ENCODE measurements at regions not wholly inside any gene's neighbourhood (a gene's known extent, or its start where the extent isn't known, plus 50 kb on each side); places are given as distances from the start of the nearest gene placed in this dataset.
"Not testable (repeated sequence)": the region's sequence is repeated elsewhere in the genome, so short reads cannot be mapped to it uniquely, and the experiment has no call there.

DNA sequence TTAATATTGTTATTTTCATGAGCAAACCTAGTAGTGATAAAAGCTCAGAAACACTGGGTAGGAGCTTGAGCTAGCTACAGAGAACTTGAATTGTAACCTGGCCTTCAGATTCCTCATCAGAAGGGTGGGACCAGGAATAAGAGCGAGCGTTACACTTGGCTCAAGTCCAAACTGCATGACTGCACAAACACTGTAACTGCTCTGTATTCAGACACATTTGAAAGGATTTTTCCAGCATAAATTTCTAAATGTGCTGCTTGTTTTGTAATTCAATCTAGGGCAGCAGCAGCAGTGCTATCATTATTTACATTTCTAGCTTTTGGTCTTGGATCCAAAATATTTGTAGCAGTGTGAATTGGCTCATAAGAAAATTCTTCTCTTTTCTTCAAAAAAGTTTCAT lies 133.0 kb upstream of the TMLHE start:
- H3K27me3 Mint-ChIP-seq: no peaks in the 10 kb centered on the region
- H3K4me3 Mint-ChIP-seq: no peak overlapping the region
- no peak overlapping the region for H3K27ac Mint-ChIP-seq
- peaks cover 6% of the 10 kb centered on the region for H3K9me3 Mint-ChIP-seq (ENCODE audit: low read depth)
- H3K4me1 Mint-ChIP-seq (ENCODE audit: low read depth): no peaks in the 10 kb centered on the region
- H3K36me3 Mint-ChIP-seq: no peaks in the 10 kb centered on the region

DNA sequence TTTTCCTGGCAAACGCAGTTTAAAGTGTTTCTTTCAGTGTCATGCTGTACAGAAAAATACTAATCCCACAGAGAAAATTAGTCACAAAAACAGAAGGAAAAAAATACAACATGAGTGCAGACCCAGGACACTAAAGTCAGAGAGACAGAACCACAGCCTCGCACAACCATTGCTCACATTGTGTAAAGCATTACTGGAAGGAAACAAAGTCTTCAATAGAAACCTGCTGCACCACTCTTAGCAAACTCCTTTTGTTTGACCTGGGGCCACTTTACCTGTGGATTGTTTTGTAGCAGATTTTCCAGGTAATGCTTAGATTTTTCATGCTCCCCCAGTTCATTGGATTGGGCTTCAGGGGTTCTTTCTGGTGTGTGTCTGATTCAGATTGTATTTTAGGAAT lies 131.8 kb upstream of the TMLHE start:
- H3K27me3 Mint-ChIP-seq: peaks cover 2% of the 10 kb centered on the region
- H3K4me1 Mint-ChIP-seq (ENCODE audit: low read depth): no peaks in the 10 kb centered on the region
- no peaks in the 10 kb centered on the region for H3K36me3 Mint-ChIP-seq

DNA sequence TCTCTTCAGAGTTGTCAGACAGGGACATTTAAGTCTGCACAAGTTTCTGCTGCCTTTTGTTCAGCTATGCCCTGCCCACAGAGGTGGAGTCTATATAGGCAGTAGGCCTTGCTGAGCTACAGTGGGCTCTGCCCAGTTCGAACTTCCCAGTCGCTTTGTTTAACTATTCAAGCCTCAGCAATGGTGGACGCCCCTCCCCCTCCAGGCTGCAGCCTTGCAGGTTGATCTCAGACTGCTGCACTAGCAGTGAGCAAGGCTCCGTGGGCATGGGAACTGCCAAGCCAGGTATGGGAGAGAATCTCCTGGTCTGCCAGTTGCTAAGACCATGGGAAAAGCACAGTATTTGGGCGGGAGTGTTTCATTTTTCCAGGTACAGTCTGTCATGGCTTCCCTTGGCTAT lies 115.6 kb upstream of the TMLHE start:
- H3K4me1 Mint-ChIP-seq (ENCODE audit: low read depth); H3K27me3 Mint-ChIP-seq; H3K36me3 Mint-ChIP-seq; H3K4me3 Mint-ChIP-seq; H3K27ac Mint-ChIP-seq; H3K9me3 Mint-ChIP-seq (ENCODE audit: low read depth): not testable (repeated sequence)

More for the DNA sequence above, 131.8 kb upstream of the TMLHE start:
- Mint-ChIP-seq H3K27ac (no peak overlapping the region), H3K9me3 (ENCODE audit: low read depth) (peaks cover 9% of the 10 kb centered on the region), H3K4me3 (no peak overlapping the region)

DNA sequence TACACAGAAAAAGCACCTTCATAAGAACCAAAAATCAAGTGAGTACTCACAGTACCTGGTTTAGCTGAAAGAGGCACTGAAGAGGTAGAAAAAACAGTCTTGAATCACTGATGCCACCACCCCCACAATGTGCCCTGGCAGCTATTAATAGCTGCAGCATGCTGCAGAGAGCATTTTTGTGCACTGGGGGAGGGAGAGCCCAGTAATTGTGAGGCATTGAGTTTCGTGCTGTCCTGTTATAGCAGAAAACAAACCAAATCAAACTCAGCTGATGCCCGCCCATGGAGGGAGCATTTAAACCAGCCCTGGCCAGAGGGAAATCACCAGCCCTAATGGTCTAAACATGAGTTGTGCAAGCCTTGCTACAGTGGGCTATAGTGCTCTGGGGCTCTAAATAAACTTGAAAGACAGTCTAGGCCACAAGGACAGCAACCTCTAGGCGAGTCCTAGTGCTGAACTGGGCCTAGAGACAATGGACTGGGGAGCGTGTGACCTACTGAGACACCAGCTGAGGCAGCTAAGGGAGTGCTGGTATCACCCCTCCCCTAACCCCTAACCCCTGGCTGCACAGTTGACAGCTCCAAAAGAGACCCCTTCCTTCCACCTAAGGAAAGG lies 106.3 kb upstream of the TMLHE start:
- Mint-ChIP-seq H3K9me3 (ENCODE audit: low read depth) (peaks cover 8% of the 10 kb centered on the region), H3K36me3 (peaks cover 2% of the 10 kb centered on the region), H3K4me1 (ENCODE audit: low read depth) (no peaks in the 10 kb centered on the region), H3K27ac (no peak overlapping the region), H3K4me3 (no peak overlapping the region), H3K27me3 (no peaks in the 10 kb centered on the region)

DNA sequence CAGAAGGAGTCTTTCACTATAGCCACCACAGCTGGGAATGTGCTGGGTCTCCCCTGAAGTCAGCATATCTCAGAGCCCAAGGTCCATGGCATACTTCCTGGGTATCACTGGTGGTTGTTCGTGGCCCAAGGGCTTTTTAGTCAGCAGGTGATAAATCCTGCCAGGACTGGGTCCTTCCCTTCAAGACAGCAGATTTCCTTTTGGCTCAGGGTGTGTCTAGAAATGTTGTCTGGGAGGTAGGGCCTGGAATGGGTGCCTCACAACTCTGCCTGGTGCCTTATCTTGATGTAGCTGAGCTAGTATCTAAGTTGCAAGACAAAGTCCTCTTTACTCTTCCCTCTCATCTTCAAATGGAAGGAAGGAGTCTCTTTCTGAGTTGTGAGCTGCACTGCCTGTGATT lies 102.4 kb upstream of the TMLHE start:
- Mint-ChIP-seq H3K9me3 (ENCODE audit: low read depth) (peaks cover 25% of the 10 kb centered on the region), H3K4me1 (ENCODE audit: low read depth) (no peaks in the 10 kb centered on the region), H3K36me3 (peaks cover 2% of the 10 kb centered on the region), H3K27me3 (no peaks in the 10 kb centered on the region), H3K4me3 (no peak overlapping the region), H3K27ac (no peak overlapping the region)

DNA sequence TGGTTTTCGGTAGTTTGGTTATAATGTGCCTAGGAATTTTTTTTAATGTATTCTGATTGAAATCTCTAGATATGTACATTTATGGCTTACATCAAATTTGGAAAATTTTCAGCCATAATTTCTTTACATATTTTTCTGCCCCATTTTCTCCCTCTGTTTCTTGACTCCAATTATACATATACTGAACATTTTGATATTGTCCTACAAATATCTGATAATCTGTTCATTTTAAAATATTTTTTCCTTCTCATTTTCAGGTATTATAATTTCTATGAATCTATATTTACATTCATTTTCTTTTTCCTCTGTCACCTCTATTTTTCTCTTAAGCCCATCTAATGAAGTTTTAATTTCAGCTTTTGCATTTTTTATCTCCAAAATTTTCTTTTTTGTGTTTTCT lies 82.7 kb upstream of the TMLHE start:
- Mint-ChIP-seq H3K36me3 (peaks cover 5% of the 10 kb centered on the region), H3K27ac (no peak overlapping the region), H3K4me3 (no peak overlapping the region), H3K4me1 (ENCODE audit: low read depth) (no peaks in the 10 kb centered on the region), H3K27me3 (no peaks in the 10 kb centered on the region), H3K9me3 (ENCODE audit: low read depth) (peaks cover 6% of the 10 kb centered on the region)

DNA sequence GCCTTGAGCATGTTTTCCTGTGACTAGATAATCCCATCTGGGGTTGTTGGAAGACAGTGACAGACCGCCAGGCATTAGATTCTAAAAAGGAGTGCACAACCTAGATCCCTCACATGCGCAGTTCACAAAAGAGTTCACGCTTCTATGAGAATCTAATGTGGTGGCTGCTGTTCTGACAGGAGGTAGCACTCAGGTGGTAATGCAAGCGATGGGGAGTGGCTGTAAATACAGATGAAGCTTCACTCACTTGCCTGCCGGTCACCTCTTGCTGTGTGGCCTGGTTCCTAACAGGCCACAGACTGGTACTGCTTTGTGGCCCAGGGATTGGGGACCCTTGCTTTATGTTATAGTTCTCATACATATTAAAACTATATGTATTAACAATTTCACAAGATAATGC lies 81.9 kb upstream of the TMLHE start:
- H3K4me1 Mint-ChIP-seq (ENCODE audit: low read depth): no peaks in the 10 kb centered on the region
- H3K9me3 Mint-ChIP-seq (ENCODE audit: low read depth): peaks cover 11% of the 10 kb centered on the region
- H3K27ac Mint-ChIP-seq: no peak overlapping the region
- H3K36me3 Mint-ChIP-seq: peaks cover 5% of the 10 kb centered on the region
- no peak overlapping the region for H3K4me3 Mint-ChIP-seq
- H3K27me3 Mint-ChIP-seq: no peaks in the 10 kb centered on the region

DNA sequence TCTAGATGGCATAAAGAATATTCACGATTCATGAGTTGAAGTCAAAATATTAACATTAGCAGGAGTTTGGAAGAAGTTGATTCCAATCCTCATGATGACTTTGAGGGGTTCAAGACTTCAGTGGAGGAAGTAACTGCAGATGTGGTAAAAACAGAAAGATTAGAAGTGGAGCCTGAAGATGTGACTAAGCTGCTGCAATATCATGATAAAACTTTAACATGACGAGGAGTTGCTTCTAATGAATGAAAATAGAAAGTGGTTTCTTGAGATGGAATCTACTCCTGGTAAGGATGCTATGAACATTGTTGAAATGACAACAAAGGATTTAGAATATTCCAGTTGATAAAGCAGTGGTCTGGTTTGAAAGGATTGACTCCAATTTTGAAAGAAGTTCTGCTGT lies 70.1 kb upstream of the TMLHE start:
- Mint-ChIP-seq H3K4me3 (no peak overlapping the region), H3K4me1 (ENCODE audit: low read depth) (no peaks in the 10 kb centered on the region), H3K9me3 (ENCODE audit: low read depth) (no peaks in the 10 kb centered on the region), H3K27ac (no peak overlapping the region), H3K27me3 (no peaks in the 10 kb centered on the region), H3K36me3 (no peaks in the 10 kb centered on the region)

DNA sequence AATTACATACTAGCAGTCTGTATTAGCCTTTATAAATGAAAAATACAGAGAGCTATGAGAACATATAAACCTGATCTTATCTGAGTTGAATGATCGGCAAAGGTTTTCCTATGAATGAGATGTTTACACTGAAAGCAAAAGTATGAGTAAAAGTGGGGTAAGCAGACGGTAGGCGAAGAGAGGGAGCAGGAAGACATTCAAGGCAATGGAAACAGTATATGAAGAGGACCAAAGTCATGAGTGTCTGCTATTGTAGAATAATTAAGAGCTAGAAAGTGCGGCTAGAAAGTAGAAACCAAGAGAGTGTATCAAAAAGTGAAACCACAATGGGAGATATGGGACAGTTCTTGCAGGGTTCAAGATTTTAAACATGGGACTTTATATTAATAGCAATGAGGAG lies 67.0 kb upstream of the TMLHE start:
- no peaks in the 10 kb centered on the region for H3K4me1 Mint-ChIP-seq (ENCODE audit: low read depth)
- H3K9me3 Mint-ChIP-seq (ENCODE audit: low read depth): no peaks in the 10 kb centered on the region
- H3K4me3 Mint-ChIP-seq: no peak overlapping the region
- H3K27ac Mint-ChIP-seq: no peak overlapping the region
- H3K36me3 Mint-ChIP-seq: no peaks in the 10 kb centered on the region
- no peaks in the 10 kb centered on the region for H3K27me3 Mint-ChIP-seq

DNA sequence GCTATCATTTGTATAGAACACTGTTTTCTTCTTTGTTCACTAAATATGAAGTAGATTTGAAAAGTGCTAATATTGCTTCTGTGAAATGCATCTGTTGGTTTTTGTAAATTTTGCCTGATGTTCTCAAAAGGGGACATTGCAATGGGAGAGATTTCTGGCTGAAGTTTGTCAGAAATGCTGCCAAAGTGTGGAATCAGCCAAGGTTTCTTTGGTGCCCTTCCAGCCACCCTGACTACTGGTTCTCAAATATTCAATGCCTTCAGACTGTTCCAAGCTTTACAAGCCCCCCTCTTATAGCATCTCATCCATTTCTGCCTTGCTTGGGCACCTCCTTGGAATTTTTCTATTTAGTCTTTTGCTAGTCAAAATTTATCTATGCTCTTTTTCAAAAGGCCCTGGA lies 60.6 kb upstream of the TMLHE start:
- no peaks in the 10 kb centered on the region for H3K9me3 Mint-ChIP-seq (ENCODE audit: low read depth)
- H3K27ac Mint-ChIP-seq: no peak overlapping the region

DNA sequence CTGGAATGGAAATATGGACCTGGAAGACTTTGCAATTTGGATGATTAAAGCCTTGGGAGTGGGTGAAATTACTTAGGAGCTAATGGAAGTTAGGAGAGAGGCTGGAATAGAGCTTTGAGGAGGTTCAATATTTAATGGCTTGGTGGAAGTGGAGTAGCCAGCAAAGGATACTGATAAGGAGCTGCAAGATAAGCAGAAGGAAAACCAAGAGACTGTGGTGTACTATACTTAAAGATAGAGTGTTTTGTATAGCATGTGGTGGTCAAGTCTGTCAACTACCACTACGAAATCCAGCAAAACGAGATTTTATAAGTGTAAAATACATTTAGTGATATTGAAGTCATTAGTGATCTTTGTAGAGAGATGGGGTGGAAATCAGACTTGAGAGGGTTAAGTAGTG lies 54.0 kb upstream of the TMLHE start:
- H3K27ac Mint-ChIP-seq: no peak overlapping the region
- no peak overlapping the region for H3K4me3 Mint-ChIP-seq
- H3K4me1 Mint-ChIP-seq (ENCODE audit: low read depth): no peaks in the 10 kb centered on the region
- peaks cover 6% of the 10 kb centered on the region for H3K36me3 Mint-ChIP-seq
- H3K9me3 Mint-ChIP-seq (ENCODE audit: low read depth): no peaks in the 10 kb centered on the region
- H3K27me3 Mint-ChIP-seq: no peaks in the 10 kb centered on the region

More for the DNA sequence above, 60.6 kb upstream of the TMLHE start:
- no peak overlapping the region for H3K4me3 Mint-ChIP-seq
- H3K4me1 Mint-ChIP-seq (ENCODE audit: low read depth): no peaks in the 10 kb centered on the region
- H3K36me3 Mint-ChIP-seq: no peaks in the 10 kb centered on the region
- H3K27me3 Mint-ChIP-seq: no peaks in the 10 kb centered on the region

All from activated naive CD8-positive, alpha-beta T cell (primary cell).